HEK293 (cell line): ENCODE measurements at regions not wholly inside any gene's neighbourhood (a gene's known extent, or its start where the extent isn't known, plus 50 kb on each side); places are given as distances from the start of the nearest gene placed in this dataset.

ENCODE experiments used
- CTCF ChIA-PET: fragments of 350-600 bp; formaldehyde crosslinking; extraction: SDS; loops from one replicate; lab custom pipeline; 2021; ENCODE audit warnings: antibody characterized with exemption; lab: Yijun Ruan, JAX
- POLR2A ChIA-PET: fragments of 300-600 bp; formaldehyde crosslinking; extraction: SDS; loops from one replicate; lab custom pipeline; 2020; ENCODE audit warnings: antibody characterized with exemption, inconsistent platforms; lab: Yijun Ruan, JAX
- H3K27ac ChIP-seq: fragments of 200-500 bp; sonication (Bioruptor generic); 2 replicates; pipeline ENCODE4 v1.5.1; 2014; ENCODE audit warnings: low read depth, low read length, control low read depth, inconsistent platforms; ENCODE audit errors: extremely low read depth
- H3K36me3 ChIP-seq, 2 experiments: fragments of 200-500 bp in 1 of 2; sonication (Bioruptor generic) in 1 of 2; 1 replicate in 1 of 2; 2 replicates in 1 of 2; pipeline ENCODE4 v1.5.1; 2014 to 2017; ENCODE audit warnings: inconsistent platforms in 2 of 2, low read length in 2 of 2; ENCODE audit not compliant: control insufficient read depth in 2 of 2, insufficient read depth in 1 of 2
- H3K4me1 ChIP-seq: fragments of 200-500 bp; sonication (Bioruptor generic); 2 replicates; pipeline ENCODE4 v1.5.1; 2014; ENCODE audit warnings: mild to moderate bottlenecking, low read length, inconsistent platforms; ENCODE audit not compliant: control insufficient read depth, insufficient read depth
- H3K4me3 ChIP-seq: 2 replicates; pipeline ENCODE4 v1.5.1; 2011; ENCODE audit warnings: low read depth, mild to moderate bottlenecking, control low read depth, low read length, moderate library complexity
- H3K9me3 ChIP-seq: fragments of 200-500 bp; sonication (Bioruptor generic); 2 replicates; pipeline ENCODE4 v1.5.1; 2014; ENCODE audit warnings: low read depth, low read length, inconsistent platforms; ENCODE audit not compliant: control insufficient read depth, insufficient read depth
- HOXD13 ChIP-seq: sonication (generic); formaldehyde crosslinking; IDR thresholded peaks from 2 replicates; pipeline ENCODE4 v1.8.0; 2022; ENCODE audit warnings: missing genetic modification reagents, borderline replicate concordance
- REST ChIP-seq: fragments of 450-650 bp; formaldehyde crosslinking; IDR thresholded peaks from 2 replicates; pipeline ENCODE4 v1.5.1; 2016; ENCODE audit warnings: missing biosample characterization, missing genetic modification characterization
- YY2 ChIP-seq: fragments of 450-650 bp; formaldehyde crosslinking; IDR thresholded peaks from 2 replicates; pipeline ENCODE4 v1.5.1; 2016; ENCODE audit warnings: missing biosample characterization, missing genetic modification characterization
- ZBTB48 ChIP-seq: fragments of 450-650 bp; formaldehyde crosslinking; IDR thresholded peaks from 2 replicates; pipeline ENCODE4 v1.5.1; 2016; ENCODE audit warnings: missing biosample characterization, missing genetic modification characterization
- ZFP41 ChIP-seq: fragments of 450-650 bp; formaldehyde crosslinking; IDR thresholded peaks from 2 replicates; pipeline ENCODE4 v1.5.1; 2016; ENCODE audit warnings: missing biosample characterization, missing genetic modification characterization, borderline replicate concordance
- ZNF114 ChIP-seq: fragments of 450-650 bp; formaldehyde crosslinking; IDR thresholded peaks from 2 replicates; pipeline ENCODE4 v1.5.0; 2017; ENCODE audit warnings: missing biosample characterization, missing genetic modification characterization
- ZNF121 ChIP-seq: fragments of 450-650 bp; formaldehyde crosslinking; IDR thresholded peaks from 2 replicates; pipeline ENCODE4 v1.5.1; 2016; ENCODE audit warnings: missing biosample characterization, missing genetic modification characterization
- ZNF132 ChIP-seq: fragments of 450-650 bp; formaldehyde crosslinking; IDR thresholded peaks from 2 replicates; pipeline ENCODE4 v1.5.1; 2017; ENCODE audit warnings: missing biosample characterization, missing genetic modification characterization, borderline replicate concordance
- ZNF157 ChIP-seq: fragments of 450-650 bp; formaldehyde crosslinking; IDR thresholded peaks from 2 replicates; pipeline ENCODE4 v1.5.1; 2016; ENCODE audit warnings: missing biosample characterization, missing genetic modification characterization
- ZNF169 ChIP-seq: fragments of 450-650 bp; formaldehyde crosslinking; IDR thresholded peaks from 2 replicates; pipeline ENCODE4 v1.5.1; 2016; ENCODE audit warnings: missing biosample characterization, missing genetic modification characterization
- ZNF18 ChIP-seq: fragments of 450-650 bp; formaldehyde crosslinking; IDR thresholded peaks from 2 replicates; pipeline ENCODE4 v1.5.1; 2016; ENCODE audit warnings: missing biosample characterization, missing genetic modification characterization
- ZNF2 ChIP-seq: fragments of 450-650 bp; formaldehyde crosslinking; IDR thresholded peaks from 2 replicates; pipeline ENCODE4 v1.5.1; 2016; ENCODE audit warnings: missing biosample characterization, missing genetic modification characterization
- ZNF221 ChIP-seq: fragments of 450-650 bp; formaldehyde crosslinking; IDR thresholded peaks from 2 replicates; pipeline ENCODE4 v1.5.1; 2017; ENCODE audit warnings: missing biosample characterization, missing genetic modification characterization, borderline replicate concordance
- ZNF302 ChIP-seq: fragments of 450-650 bp; formaldehyde crosslinking; IDR thresholded peaks from 2 replicates; pipeline ENCODE4 v1.5.1; 2016; ENCODE audit warnings: missing biosample characterization, missing genetic modification characterization, low read depth
- ZNF394 ChIP-seq: fragments of 450-650 bp; formaldehyde crosslinking; IDR thresholded peaks from 2 replicates; pipeline ENCODE4 v1.5.1; 2016; ENCODE audit warnings: missing biosample characterization, missing genetic modification characterization, mild to moderate bottlenecking, moderate library complexity, borderline replicate concordance
- ZNF404 ChIP-seq: fragments of 450-650 bp; formaldehyde crosslinking; IDR thresholded peaks from 2 replicates; pipeline ENCODE4 v1.5.1; 2017; ENCODE audit warnings: missing biosample characterization, missing genetic modification characterization
- ZNF529 ChIP-seq: fragments of 450-650 bp; formaldehyde crosslinking; IDR thresholded peaks from 2 replicates; pipeline ENCODE4 v1.5.1; 2017; ENCODE audit warnings: missing genetic modification characterization, missing biosample characterization; ENCODE audit not compliant: insufficient replicate concordance
- ZNF549 ChIP-seq: fragments of 450-650 bp; IDR thresholded peaks from 2 replicates; pipeline ENCODE4 v1.5.1; 2018; ENCODE audit warnings: missing biosample characterization, missing genetic modification characterization, mild to moderate bottlenecking, inconsistent platforms, moderate library complexity
- ZNF670 ChIP-seq: fragments of 450-650 bp; formaldehyde crosslinking; IDR thresholded peaks from 2 replicates; pipeline ENCODE4 v1.5.1; 2016; ENCODE audit warnings: missing biosample characterization, missing genetic modification characterization, low read depth
- ZNF791 ChIP-seq: fragments of 450-650 bp; formaldehyde crosslinking; IDR thresholded peaks from 2 replicates; pipeline ENCODE4 v1.5.1; 2016; ENCODE audit warnings: missing biosample characterization, missing genetic modification characterization
- ZSCAN5A ChIP-seq: fragments of 450-650 bp; formaldehyde crosslinking; IDR thresholded peaks from 2 replicates; pipeline ENCODE4 v1.5.1; 2016; ENCODE audit warnings: missing biosample characterization, missing genetic modification characterization
- TF ChIP-seq, protein P1 (sequence below): fragments of 450-650 bp; formaldehyde crosslinking; conservative IDR thresholded peaks from 2 replicates; pipeline ENCODE4 v1.5.1; 2016; ENCODE audit warnings: low read depth, missing biosample characterization, missing genetic modification characterization

DNA sequence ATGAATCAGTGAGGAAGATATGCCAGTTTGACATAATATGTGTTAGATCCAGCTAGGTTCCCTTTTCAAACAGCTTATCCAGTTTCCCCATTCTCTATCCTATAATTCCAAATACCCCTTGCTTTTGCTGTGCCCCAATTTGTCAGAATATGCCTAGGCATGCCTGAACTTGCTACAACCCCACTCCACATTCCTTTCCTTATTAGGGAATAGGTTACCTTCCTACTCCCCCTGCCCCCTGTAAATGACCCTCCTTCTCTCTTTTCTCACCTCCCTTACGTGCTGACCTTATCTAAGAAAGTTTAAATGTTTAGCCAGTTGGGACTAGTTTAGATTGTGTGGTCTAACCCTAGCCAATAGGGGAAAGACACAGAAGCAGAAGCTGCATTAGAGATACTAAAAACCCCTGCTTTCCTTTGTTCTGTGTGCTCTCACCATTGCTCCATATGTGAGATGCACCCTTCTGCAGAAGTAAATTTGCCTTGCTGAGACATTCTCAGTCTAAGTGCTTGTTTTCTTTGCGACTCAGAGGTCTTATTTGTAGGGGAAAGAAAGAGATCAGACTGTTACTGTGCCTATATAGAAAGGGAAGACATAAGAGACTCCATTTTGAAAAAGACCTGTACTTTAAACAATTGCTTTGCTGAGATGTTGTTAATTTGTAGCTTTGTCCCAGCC lies 267.8 kb downstream of the SH2D4B start (continued):
- TF ChIP-seq ZNF114 (no peak), ZNF2 (no peak), ZNF302 (tag by site-specific recombination) (no peak)

DNA sequence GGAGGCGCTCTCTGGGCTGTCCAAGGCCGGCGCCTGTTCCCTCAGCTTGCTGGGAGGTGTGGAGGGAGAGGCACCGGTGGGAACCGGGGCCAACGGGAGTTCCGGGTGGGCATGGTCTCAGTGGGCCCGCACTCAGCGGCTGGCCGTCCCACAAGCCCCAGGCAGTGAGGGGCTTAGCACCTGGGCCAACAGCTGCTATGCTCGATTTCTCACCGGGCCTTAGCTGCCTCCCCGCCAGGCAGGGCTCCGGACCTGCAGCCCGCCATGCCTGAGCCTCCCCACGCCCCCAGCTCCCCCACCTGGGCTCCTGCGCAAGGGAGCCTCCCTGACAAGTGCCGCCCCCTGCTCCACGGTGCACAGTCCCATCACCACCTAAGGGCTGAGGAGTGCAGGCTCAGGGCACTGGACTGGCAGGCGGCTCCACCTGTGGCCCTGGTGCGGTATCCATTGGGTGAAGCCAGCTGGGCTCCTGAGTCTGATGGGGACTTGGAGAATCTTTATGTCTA lies 276.5 kb downstream of the SH2D4B start:
- ChIA-PET POLR2A (no interaction called here), CTCF (interaction anchor here (0.6 kb wide), 1 partner anchor 114 kb away, joined by 3 read pairs; no protein-coding TSS in a partner anchor)
- TF ChIP-seq ZNF670 (tag by site-specific recombination) (no peak), ZNF157 (tag by site-specific recombination) (no peak), ZNF404 (no peak), ZNF121 (tag by site-specific recombination) (no peak), ZNF791 (tag by site-specific recombination) (no peak), YY2 (tag by site-specific recombination) (no peak), ZNF132 (tag by site-specific recombination) (no peak), ZNF529 (tag by site-specific recombination) (no peak), ZNF549 (tag by site-specific recombination) (no peak), ZNF18 (no peak), ZNF169 (tag by site-specific recombination) (no peak), ZNF394 (tag by site-specific recombination) (no peak), REST (tag by site-specific recombination) (no peak), ZBTB48 (tag by site-specific recombination) (no peak), HOXD13 (CRISPR knock-in tag) (no peak), ZSCAN5A (tag by site-specific recombination) (no peak), ZFP41 (tag by site-specific recombination) (no peak), ZNF221 (tag by site-specific recombination) (no peak)
- TF ChIP-seq, protein P1, sequence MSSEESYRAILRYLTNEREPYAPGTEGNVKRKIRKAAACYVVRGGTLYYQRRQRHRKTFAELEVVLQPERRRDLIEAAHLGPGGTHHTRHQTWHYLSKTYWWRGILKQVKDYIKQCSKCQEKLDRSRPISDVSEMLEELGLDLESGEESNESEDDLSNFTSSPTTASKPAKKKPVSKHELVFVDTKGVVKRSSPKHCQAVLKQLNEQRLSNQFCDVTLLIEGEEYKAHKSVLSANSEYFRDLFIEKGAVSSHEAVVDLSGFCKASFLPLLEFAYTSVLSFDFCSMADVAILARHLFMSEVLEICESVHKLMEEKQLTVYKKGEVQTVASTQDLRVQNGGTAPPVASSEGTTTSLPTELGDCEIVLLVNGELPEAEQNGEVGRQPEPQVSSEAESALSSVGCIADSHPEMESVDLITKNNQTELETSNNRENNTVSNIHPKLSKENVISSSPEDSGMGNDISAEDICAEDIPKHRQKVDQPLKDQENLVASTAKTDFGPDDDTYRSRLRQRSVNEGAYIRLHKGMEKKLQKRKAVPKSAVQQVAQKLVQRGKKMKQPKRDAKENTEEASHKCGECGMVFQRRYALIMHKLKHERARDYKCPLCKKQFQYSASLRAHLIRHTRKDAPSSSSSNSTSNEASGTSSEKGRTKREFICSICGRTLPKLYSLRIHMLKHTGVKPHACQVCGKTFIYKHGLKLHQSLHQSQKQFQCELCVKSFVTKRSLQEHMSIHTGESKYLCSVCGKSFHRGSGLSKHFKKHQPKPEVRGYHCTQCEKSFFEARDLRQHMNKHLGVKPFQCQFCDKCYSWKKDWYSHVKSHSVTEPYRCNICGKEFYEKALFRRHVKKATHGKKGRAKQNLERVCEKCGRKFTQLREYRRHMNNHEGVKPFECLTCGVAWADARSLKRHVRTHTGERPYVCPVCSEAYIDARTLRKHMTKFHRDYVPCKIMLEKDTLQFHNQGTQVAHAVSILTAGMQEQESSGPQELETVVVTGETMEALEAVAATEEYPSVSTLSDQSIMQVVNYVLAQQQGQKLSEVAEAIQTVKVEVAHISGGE (tag by site-specific recombination) = no peak
- H3K4me1 ChIP-seq = no peaks in the 10 kb centered on the region
- no peak overlapping the region for H3K4me3 ChIP-seq
- H3K36me3 ChIP-seq = no peaks in the 10 kb centered on the region
- H3K9me3 ChIP-seq = no peaks in the 10 kb centered on the region
- no peak overlapping the region for H3K27ac ChIP-seq
